ENCODE measurements at regions not wholly inside any gene's neighbourhood (a gene's known extent, or its start where the extent isn't known, plus 50 kb on each side); places are given as distances from the start of the nearest gene placed in this dataset.

DNA sequence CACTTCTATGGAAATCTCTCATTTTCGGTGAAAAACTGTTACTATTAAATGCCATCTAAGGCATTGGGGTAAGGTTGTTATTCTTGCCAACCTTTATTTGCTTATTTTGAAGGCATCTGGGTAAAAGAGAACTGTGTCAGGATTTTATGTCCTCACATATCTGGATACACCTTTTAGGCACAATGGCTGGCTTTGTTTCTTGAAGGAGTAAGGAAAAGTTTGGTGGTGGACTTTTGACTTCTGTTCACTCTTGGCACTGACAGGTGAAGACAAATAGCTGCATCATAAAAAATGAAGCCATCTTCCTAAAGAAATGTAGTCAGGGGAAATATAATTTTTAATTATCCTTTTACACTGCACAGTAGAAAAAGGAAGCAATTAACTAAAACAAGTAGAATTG lies 310.0 kb downstream of the CNTN3 start:
- Histone ChIP-seq H3K36me3 (ENCODE audit: control insufficient read depth, low read length) (no peaks in the 10 kb centered on the region), H3K9me2 (replicated peaks; ENCODE audit: control insufficient read depth, low read length) (no peaks in the 10 kb centered on the region; the same call in 1 of the 2 replicates), H3K27ac (ENCODE audit: low read depth, low read length) (no peak overlapping the region), H3K4me2 (ENCODE audit: low read length) (no peak overlapping the region), H3K9me3 (ENCODE audit: control insufficient read depth, insufficient read depth, low read length) (no peaks in the 10 kb centered on the region), H3F3A (ENCODE audit: control insufficient read depth, insufficient read depth) (no peaks in the 10 kb centered on the region), H4K20me1 (ENCODE audit: control insufficient read depth, insufficient read depth, low read depth, low read length) (no peaks in the 10 kb centered on the region), H3K27me3 (ENCODE audit: control insufficient read depth, low read length) (no peaks in the 10 kb centered on the region), H3K4me3 (ENCODE audit: low read length) (no peak overlapping the region), H3K79me2 (ENCODE audit: control insufficient read depth, low read length) (no peaks in the 10 kb centered on the region), H3K4me1 (ENCODE audit: control insufficient read depth, low read length) (no peaks in the 10 kb centered on the region)
- TF ChIP-seq, protein P1, sequence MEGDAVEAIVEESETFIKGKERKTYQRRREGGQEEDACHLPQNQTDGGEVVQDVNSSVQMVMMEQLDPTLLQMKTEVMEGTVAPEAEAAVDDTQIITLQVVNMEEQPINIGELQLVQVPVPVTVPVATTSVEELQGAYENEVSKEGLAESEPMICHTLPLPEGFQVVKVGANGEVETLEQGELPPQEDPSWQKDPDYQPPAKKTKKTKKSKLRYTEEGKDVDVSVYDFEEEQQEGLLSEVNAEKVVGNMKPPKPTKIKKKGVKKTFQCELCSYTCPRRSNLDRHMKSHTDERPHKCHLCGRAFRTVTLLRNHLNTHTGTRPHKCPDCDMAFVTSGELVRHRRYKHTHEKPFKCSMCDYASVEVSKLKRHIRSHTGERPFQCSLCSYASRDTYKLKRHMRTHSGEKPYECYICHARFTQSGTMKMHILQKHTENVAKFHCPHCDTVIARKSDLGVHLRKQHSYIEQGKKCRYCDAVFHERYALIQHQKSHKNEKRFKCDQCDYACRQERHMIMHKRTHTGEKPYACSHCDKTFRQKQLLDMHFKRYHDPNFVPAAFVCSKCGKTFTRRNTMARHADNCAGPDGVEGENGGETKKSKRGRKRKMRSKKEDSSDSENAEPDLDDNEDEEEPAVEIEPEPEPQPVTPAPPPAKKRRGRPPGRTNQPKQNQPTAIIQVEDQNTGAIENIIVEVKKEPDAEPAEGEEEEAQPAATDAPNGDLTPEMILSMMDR (IDR thresholded peaks at IDR 0.05; ENCODE audit: low read depth, low read length, poor library complexity, severe bottlenecking): no peak
- TF ChIP-seq EZH2phosphoT487 (IDR thresholded peaks at IDR 0.05; ENCODE audit: borderline replicate concordance, low read length): no peak

DNA sequence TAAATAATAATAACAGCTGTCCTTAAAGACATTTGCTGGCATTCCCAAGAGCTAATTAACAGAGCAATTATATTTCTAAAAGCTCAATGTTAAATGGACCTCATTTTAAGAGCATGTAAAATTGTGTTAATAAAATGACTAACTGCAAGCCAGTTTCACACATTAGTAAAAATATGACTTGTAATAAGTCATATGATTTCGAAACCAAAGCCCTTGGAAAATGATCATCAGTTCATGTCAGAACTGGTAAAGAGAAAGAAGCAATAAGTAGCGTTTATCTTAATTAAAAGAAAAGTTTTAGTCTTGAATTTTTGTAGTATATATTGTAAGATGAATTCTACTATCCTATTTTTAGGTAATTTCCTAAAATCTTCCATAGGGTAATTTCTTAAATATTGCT lies 310.7 kb downstream of the CNTN3 start:
- H3K4me1 ChIP-seq (ENCODE audit: control insufficient read depth, low read length): no peaks in the 10 kb centered on the region
- no peaks in the 10 kb centered on the region for H3F3A ChIP-seq (ENCODE audit: control insufficient read depth, insufficient read depth)
- H4K20me1 ChIP-seq (ENCODE audit: control insufficient read depth, insufficient read depth, low read depth, low read length): no peaks in the 10 kb centered on the region
- no peak overlapping the region for H3K4me3 ChIP-seq (ENCODE audit: low read length)
- TF ChIP-seq, protein P1 (IDR thresholded peaks at IDR 0.05; ENCODE audit: low read depth, low read length, poor library complexity, severe bottlenecking): no peak
- TF ChIP-seq EZH2phosphoT487 (IDR thresholded peaks at IDR 0.05; ENCODE audit: borderline replicate concordance, low read length): no peak
- H3K27ac ChIP-seq (ENCODE audit: low read depth, low read length): no peak overlapping the region
- H3K36me3 ChIP-seq (ENCODE audit: control insufficient read depth, low read length): no peaks in the 10 kb centered on the region
- H3K4me2 ChIP-seq (ENCODE audit: low read length): no peak overlapping the region
- H3K27me3 ChIP-seq (ENCODE audit: control insufficient read depth, low read length): no peaks in the 10 kb centered on the region
- no peaks in the 10 kb centered on the region for H3K79me2 ChIP-seq (ENCODE audit: control insufficient read depth, low read length)
- H3K9me2 ChIP-seq (replicated peaks; ENCODE audit: control insufficient read depth, low read length): no peaks in the 10 kb centered on the region; the same call in 1 of the 2 replicates
- no peaks in the 10 kb centered on the region for H3K9me3 ChIP-seq (ENCODE audit: control insufficient read depth, insufficient read depth, low read length)

DNA sequence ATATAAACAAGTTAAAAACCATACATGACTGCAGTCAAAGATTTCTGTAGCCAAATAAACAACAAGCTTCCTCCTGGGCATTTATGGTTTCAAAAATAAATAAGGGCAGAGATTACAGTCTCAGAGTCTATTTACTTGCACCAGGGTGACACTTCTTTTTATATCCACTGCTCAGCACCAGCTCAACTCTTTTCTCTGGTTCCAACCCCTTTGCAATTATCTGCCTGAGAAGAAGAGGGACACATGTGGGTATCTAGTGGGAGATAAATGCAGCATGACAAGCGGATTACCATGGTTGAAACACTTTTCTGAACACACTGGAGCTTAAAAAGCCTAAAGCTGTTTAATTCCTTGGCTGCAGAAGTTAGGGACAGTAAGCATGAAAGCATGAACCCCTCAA lies 311.5 kb downstream of the CNTN3 start:
- no peak overlapping the region for H3K4me3 ChIP-seq (ENCODE audit: low read length)
- H3K27me3 ChIP-seq (ENCODE audit: control insufficient read depth, low read length): no peaks in the 10 kb centered on the region
- H3K79me2 ChIP-seq (ENCODE audit: control insufficient read depth, low read length): no peaks in the 10 kb centered on the region

More for the DNA sequence above, 311.5 kb downstream of the CNTN3 start:
- Histone ChIP-seq H3K27ac (ENCODE audit: low read depth, low read length) (no peak overlapping the region), H3K4me2 (ENCODE audit: low read length) (no peak overlapping the region), H4K20me1 (ENCODE audit: control insufficient read depth, insufficient read depth, low read depth, low read length) (no peaks in the 10 kb centered on the region), H3K9me2 (replicated peaks; ENCODE audit: control insufficient read depth, low read length) (no peaks in the 10 kb centered on the region; the same call in 1 of the 2 replicates), H3K36me3 (ENCODE audit: control insufficient read depth, low read length) (no peaks in the 10 kb centered on the region), H3F3A (ENCODE audit: control insufficient read depth, insufficient read depth) (no peaks in the 10 kb centered on the region), H3K9me3 (ENCODE audit: control insufficient read depth, insufficient read depth, low read length) (no peaks in the 10 kb centered on the region), H3K4me1 (ENCODE audit: control insufficient read depth, low read length) (no peaks in the 10 kb centered on the region)
- no peak for TF ChIP-seq EZH2phosphoT487 (IDR thresholded peaks at IDR 0.05; ENCODE audit: borderline replicate concordance, low read length)
- TF ChIP-seq, protein P1 (IDR thresholded peaks at IDR 0.05; ENCODE audit: low read depth, low read length, poor library complexity, severe bottlenecking): no peak
